ENCODE measurements at regions not wholly inside any gene's neighbourhood (a gene's known extent, or its start where the extent isn't known, plus 50 kb on each side); places are given as distances from the start of the nearest gene placed in this dataset.

- TF ChIP-seq, protein P1, sequence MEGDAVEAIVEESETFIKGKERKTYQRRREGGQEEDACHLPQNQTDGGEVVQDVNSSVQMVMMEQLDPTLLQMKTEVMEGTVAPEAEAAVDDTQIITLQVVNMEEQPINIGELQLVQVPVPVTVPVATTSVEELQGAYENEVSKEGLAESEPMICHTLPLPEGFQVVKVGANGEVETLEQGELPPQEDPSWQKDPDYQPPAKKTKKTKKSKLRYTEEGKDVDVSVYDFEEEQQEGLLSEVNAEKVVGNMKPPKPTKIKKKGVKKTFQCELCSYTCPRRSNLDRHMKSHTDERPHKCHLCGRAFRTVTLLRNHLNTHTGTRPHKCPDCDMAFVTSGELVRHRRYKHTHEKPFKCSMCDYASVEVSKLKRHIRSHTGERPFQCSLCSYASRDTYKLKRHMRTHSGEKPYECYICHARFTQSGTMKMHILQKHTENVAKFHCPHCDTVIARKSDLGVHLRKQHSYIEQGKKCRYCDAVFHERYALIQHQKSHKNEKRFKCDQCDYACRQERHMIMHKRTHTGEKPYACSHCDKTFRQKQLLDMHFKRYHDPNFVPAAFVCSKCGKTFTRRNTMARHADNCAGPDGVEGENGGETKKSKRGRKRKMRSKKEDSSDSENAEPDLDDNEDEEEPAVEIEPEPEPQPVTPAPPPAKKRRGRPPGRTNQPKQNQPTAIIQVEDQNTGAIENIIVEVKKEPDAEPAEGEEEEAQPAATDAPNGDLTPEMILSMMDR (IDR thresholded peaks at IDR 0.05; ENCODE audit: poor library complexity): no peak
- no peak for TF ChIP-seq EZH2 (IDR thresholded peaks at IDR 0.05; ENCODE audit: borderline replicate concordance)
- TF ChIP-seq EZH2phosphoT487 (IDR thresholded peaks at IDR 0.05; ENCODE audit: low read depth, severe bottlenecking, unreplicated experiment): no peak
These were observed 72.2 kb upstream of the PALS2 start for GRCh38 chr7:24501009-24501408.

Data from hepatocyte (in vitro differentiated cells).